ENCODE measurements at regions not wholly inside any gene's neighbourhood (a gene's known extent, or its start where the extent isn't known, plus 50 kb on each side); places are given as distances from the start of the nearest gene placed in this dataset.

DNA sequence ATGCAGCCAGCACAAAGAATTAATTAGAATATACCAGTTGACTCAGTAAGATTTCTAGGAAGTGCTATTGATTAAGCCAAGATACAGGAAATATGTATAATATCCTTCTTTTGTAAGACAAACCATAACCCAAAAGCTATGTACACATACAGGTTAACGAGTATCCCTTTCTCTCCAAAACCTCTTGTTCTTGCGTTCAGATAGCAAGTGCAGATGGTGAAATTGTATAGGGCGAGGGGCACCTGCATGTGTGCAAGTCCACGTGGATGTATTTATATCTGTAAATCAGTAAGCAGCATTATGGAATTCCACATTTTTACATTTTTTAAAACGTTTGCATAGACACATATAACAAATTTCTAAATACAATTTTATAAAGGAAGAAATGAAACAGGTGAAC, 228.6 kb downstream of the TBXT start:
- H3K27me3 ChIP-seq (ENCODE audit: control insufficient read depth, insufficient read depth, low read length), result no peaks in the 10 kb centered on the region
- H3K36me3 ChIP-seq (ENCODE audit: control insufficient read depth, insufficient read depth, low read length), result no peaks in the 10 kb centered on the region
- H3K4me1 ChIP-seq (ENCODE audit: control insufficient read depth, insufficient read depth, low read length), result no peaks in the 10 kb centered on the region
- no peak overlapping the region for H3K4me3 ChIP-seq (ENCODE audit: low read depth, low read length)
- no peak overlapping the region for H3K9ac ChIP-seq (ENCODE audit: low read depth, low read length)
- peaks cover 3% of the 10 kb centered on the region for H3K9me3 ChIP-seq (ENCODE audit: control insufficient read depth, insufficient read depth, low read length)

- no peaks in the 10 kb centered on the region for H3K27me3 ChIP-seq (ENCODE audit: control insufficient read depth, insufficient read depth, low read length)
- peaks cover 3% of the 10 kb centered on the region for H3K9me3 ChIP-seq (ENCODE audit: control insufficient read depth, insufficient read depth, low read length)
- no peak overlapping the region for H3K4me3 ChIP-seq (ENCODE audit: low read depth, low read length)
- H3K4me1 ChIP-seq (ENCODE audit: control insufficient read depth, insufficient read depth, low read length), result no peaks in the 10 kb centered on the region
- H3K36me3 ChIP-seq (ENCODE audit: control insufficient read depth, insufficient read depth, low read length), result no peaks in the 10 kb centered on the region
- no peak overlapping the region for H3K9ac ChIP-seq (ENCODE audit: low read depth, low read length)
Measured at GRCh38 chr6:165937564-165938358, 229.9 kb downstream of the TBXT start.

GRCh38 chr6:165936660-165937059, 231.0 kb downstream of the TBXT start:
- no peaks in the 10 kb centered on the region for H3K27me3 ChIP-seq (ENCODE audit: control insufficient read depth, insufficient read depth, low read length)
- no peaks in the 10 kb centered on the region for H3K36me3 ChIP-seq (ENCODE audit: control insufficient read depth, insufficient read depth, low read length)
- H3K9me3 ChIP-seq (ENCODE audit: control insufficient read depth, insufficient read depth, low read length), result peaks cover 3% of the 10 kb centered on the region
- no peak overlapping the region for H3K9ac ChIP-seq (ENCODE audit: low read depth, low read length)
- no peak overlapping the region for H3K4me3 ChIP-seq (ENCODE audit: low read depth, low read length)
- no peaks in the 10 kb centered on the region for H3K4me1 ChIP-seq (ENCODE audit: control insufficient read depth, insufficient read depth, low read length)

DNA sequence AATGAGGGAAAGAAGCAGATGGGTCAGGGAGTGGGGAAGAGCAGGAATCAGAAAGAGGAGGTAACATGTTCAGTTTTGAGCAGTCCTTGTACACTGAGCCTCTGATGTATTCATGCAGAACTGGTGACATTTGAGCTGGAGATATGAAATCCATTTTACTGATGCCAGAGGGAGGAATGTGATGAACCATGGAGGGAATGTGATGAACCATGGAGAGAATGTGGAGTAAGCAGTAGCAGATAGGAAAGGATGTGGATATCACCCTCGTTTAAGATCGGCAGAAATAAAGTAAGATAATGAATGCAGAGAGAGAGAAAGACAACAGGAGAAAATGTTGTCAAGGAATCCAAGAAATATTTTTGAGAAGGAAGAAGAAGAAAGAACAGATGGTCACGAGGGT, 231.6 kb downstream of the TBXT start:
- H3K9me3 ChIP-seq (ENCODE audit: control insufficient read depth, insufficient read depth, low read length), result peaks cover 3% of the 10 kb centered on the region
- no peaks in the 10 kb centered on the region for H3K36me3 ChIP-seq (ENCODE audit: control insufficient read depth, insufficient read depth, low read length)
- no peak overlapping the region for H3K9ac ChIP-seq (ENCODE audit: low read depth, low read length)
- no peak overlapping the region for H3K4me3 ChIP-seq (ENCODE audit: low read depth, low read length)
- no peaks in the 10 kb centered on the region for H3K27me3 ChIP-seq (ENCODE audit: control insufficient read depth, insufficient read depth, low read length)
- H3K4me1 ChIP-seq (ENCODE audit: control insufficient read depth, insufficient read depth, low read length), result no peaks in the 10 kb centered on the region

DNA sequence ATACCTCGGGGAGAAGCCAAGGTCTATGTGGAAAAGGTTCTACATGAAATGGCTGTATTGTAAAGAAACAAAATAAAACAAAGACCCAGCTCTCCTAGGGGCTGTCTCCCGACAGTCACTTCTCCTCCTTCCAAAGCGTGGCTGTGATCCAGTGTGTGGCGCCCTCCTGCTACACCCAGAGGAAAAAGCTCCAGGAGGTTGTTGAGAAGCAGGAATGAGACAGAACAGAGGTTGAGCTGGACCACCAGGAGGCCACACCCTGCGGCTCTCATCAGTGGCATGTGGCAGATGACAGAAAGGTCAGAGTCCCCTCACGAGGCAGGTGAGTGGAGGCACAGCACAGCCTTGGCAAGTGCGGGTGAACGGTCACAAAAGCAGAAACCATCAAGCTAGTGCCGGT, 236.0 kb downstream of the TBXT start:
- no peaks in the 10 kb centered on the region for H3K36me3 ChIP-seq (ENCODE audit: control insufficient read depth, insufficient read depth, low read length)
- no peaks in the 10 kb centered on the region for H3K4me1 ChIP-seq (ENCODE audit: control insufficient read depth, insufficient read depth, low read length)
- H3K9me3 ChIP-seq (ENCODE audit: control insufficient read depth, insufficient read depth, low read length), result peaks cover 3% of the 10 kb centered on the region
- H3K27me3 ChIP-seq (ENCODE audit: control insufficient read depth, insufficient read depth, low read length), result no peaks in the 10 kb centered on the region
- no peak overlapping the region for H3K9ac ChIP-seq (ENCODE audit: low read depth, low read length)
- no peak overlapping the region for H3K4me3 ChIP-seq (ENCODE audit: low read depth, low read length)

DNA sequence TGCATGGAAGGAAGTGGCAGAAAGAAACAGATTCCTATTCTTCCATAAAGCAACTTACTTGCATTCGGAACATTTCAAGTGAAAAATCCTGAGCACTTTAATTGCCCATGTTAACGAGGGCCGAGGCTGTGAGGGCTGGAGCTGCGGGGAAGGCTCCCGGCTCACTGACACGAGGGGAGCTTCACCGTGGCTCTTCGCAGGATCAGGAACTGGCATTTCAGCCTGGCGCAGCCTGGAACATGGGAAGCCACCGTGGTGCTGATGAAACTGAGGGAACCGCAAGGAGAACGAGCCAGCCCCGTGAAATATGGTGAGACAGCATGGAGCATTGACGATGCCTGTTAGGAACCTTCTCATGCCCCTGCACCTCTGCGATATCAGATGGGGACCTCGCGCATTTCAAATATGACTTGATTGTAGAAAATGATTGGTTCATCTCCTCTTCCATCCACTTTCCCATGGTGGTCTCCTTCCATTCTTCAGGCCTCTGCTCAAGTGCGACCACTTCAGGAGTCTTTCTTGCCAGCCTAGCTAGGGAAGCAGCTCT, 236.9 kb downstream of the TBXT start:
- Histone ChIP-seq H3K36me3 (ENCODE audit: control insufficient read depth, insufficient read depth, low read length) (no peaks in the 10 kb centered on the region), H3K27me3 (ENCODE audit: control insufficient read depth, insufficient read depth, low read length) (no peaks in the 10 kb centered on the region), H3K9ac (ENCODE audit: low read depth, low read length) (no peak overlapping the region), H3K4me3 (ENCODE audit: low read depth, low read length) (no peak overlapping the region), H3K4me1 (ENCODE audit: control insufficient read depth, insufficient read depth, low read length) (no peaks in the 10 kb centered on the region), H3K9me3 (ENCODE audit: control insufficient read depth, insufficient read depth, low read length) (peaks cover 3% of the 10 kb centered on the region)

DNA sequence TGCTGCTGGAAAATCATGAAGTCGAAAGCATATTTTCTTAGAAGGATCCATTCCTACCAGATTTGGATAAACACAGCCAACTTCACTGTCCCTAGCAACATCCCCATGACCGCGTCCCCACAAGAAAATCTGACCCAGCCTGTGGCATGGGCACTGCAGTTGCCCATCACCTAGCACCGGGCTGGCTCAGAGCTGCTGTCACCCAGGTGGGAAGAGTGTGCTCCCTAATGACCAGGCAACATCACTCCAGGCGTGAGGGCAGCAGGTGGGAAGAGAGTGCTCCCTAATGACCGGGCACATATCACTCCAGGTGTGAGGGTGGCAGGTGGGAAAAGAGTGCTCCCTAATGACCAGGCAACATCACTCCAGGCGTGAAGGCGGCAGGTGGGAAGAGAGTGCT, 238.0 kb downstream of the TBXT start:
- Histone ChIP-seq H3K27me3 (ENCODE audit: control insufficient read depth, insufficient read depth, low read length) (no peaks in the 10 kb centered on the region), H3K9ac (ENCODE audit: low read depth, low read length) (no peak overlapping the region), H3K36me3 (ENCODE audit: control insufficient read depth, insufficient read depth, low read length) (no peaks in the 10 kb centered on the region), H3K4me1 (ENCODE audit: control insufficient read depth, insufficient read depth, low read length) (no peaks in the 10 kb centered on the region), H3K9me3 (ENCODE audit: control insufficient read depth, insufficient read depth, low read length) (no peaks in the 10 kb centered on the region), H3K4me3 (ENCODE audit: low read depth, low read length) (no peak overlapping the region)

- Histone ChIP-seq H3K27me3 (ENCODE audit: control insufficient read depth, insufficient read depth, low read length) (no peaks in the 10 kb centered on the region), H3K4me1 (ENCODE audit: control insufficient read depth, insufficient read depth, low read length) (no peaks in the 10 kb centered on the region), H3K9ac (ENCODE audit: low read depth, low read length) (no peak overlapping the region), H3K36me3 (ENCODE audit: control insufficient read depth, insufficient read depth, low read length) (no peaks in the 10 kb centered on the region), H3K4me3 (ENCODE audit: low read depth, low read length) (no peak overlapping the region), H3K9me3 (ENCODE audit: control insufficient read depth, insufficient read depth, low read length) (no peaks in the 10 kb centered on the region)
Measured at GRCh38 chr6:165926378-165926777, 241.3 kb downstream of the TBXT start.

GRCh38 chr6:165925474-165926156, 242.0 kb downstream of the TBXT start:
- Histone ChIP-seq H3K9me3 (ENCODE audit: control insufficient read depth, insufficient read depth, low read length) (no peaks in the 10 kb centered on the region), H3K4me1 (ENCODE audit: control insufficient read depth, insufficient read depth, low read length) (no peaks in the 10 kb centered on the region), H3K36me3 (ENCODE audit: control insufficient read depth, insufficient read depth, low read length) (no peaks in the 10 kb centered on the region), H3K4me3 (ENCODE audit: low read depth, low read length) (no peak overlapping the region), H3K27me3 (ENCODE audit: control insufficient read depth, insufficient read depth, low read length) (no peaks in the 10 kb centered on the region), H3K9ac (ENCODE audit: low read depth, low read length) (no peak overlapping the region)

GRCh38 chr6:165922309-165922794, 245.3 kb downstream of the TBXT start:
- Histone ChIP-seq H3K4me1 (ENCODE audit: control insufficient read depth, insufficient read depth, low read length) (no peaks in the 10 kb centered on the region), H3K36me3 (ENCODE audit: control insufficient read depth, insufficient read depth, low read length) (no peaks in the 10 kb centered on the region), H3K9me3 (ENCODE audit: control insufficient read depth, insufficient read depth, low read length) (no peaks in the 10 kb centered on the region), H3K9ac (ENCODE audit: low read depth, low read length) (no peak overlapping the region), H3K4me3 (ENCODE audit: low read depth, low read length) (no peak overlapping the region), H3K27me3 (ENCODE audit: control insufficient read depth, insufficient read depth, low read length) (no peaks in the 10 kb centered on the region)

- Histone ChIP-seq H3K27me3 (ENCODE audit: control insufficient read depth, insufficient read depth, low read length) (no peaks in the 10 kb centered on the region), H3K9me3 (ENCODE audit: control insufficient read depth, insufficient read depth, low read length) (no peaks in the 10 kb centered on the region), H3K4me1 (ENCODE audit: control insufficient read depth, insufficient read depth, low read length) (no peaks in the 10 kb centered on the region), H3K9ac (ENCODE audit: low read depth, low read length) (no peak overlapping the region), H3K36me3 (ENCODE audit: control insufficient read depth, insufficient read depth, low read length) (no peaks in the 10 kb centered on the region), H3K4me3 (ENCODE audit: low read depth, low read length) (no peak overlapping the region)
Measured at GRCh38 chr6:165920896-165921671, 246.6 kb downstream of the TBXT start.
